Activated CD4-positive, alpha-beta memory T cell treated with anti-CD3 and anti-CD28 coated beads for 36 hours (primary cell): ENCODE measurements at regions not wholly inside any gene's neighbourhood (a gene's known extent, or its start where the extent isn't known, plus 50 kb on each side); places are given as distances from the start of the nearest gene placed in this dataset.
"Not testable (repeated sequence)": the region's sequence is repeated elsewhere in the genome, so short reads cannot be mapped to it uniquely, and the experiment has no call there.

ENCODE experiments used
- CTCF ChIA-PET: fragments of 350-600 bp; sonication (Branson Sonifier 250); formaldehyde crosslinking; loops from one replicate; lab custom pipeline; 2021; ENCODE audit warnings: antibody characterized with exemption, inconsistent platforms; lab: Charles Lee
- POLR2A ChIA-PET: fragments of 350-600 bp; sonication (Branson Sonifier 250); formaldehyde crosslinking; loops from one replicate; lab custom pipeline; 2021; ENCODE audit warnings: antibody characterized with exemption; lab: Charles Lee
- DNase-seq: peaks from one replicate; pipeline ENCODE4 v3.0.0-alpha.2; 2020
- H3K27ac Mint-ChIP-seq: one replicate; pipeline ENCODE4 v1.8.0; 2021; ENCODE audit warnings: mixed read lengths
- H3K27me3 Mint-ChIP-seq: one replicate; pipeline ENCODE4 v1.8.0; 2021; ENCODE audit warnings: mixed read lengths
- H3K36me3 Mint-ChIP-seq: one replicate; pipeline ENCODE4 v1.8.0; 2021; ENCODE audit warnings: mixed read lengths
- H3K4me1 Mint-ChIP-seq: one replicate; pipeline ENCODE4 v1.8.0; 2021; ENCODE audit warnings: low read depth, mixed read lengths
- H3K4me3 Mint-ChIP-seq: one replicate; pipeline ENCODE4 v1.8.0; 2021; ENCODE audit warnings: mild to moderate bottlenecking, mixed read lengths
- H3K9me3 Mint-ChIP-seq: one replicate; pipeline ENCODE4 v1.8.0; 2021; ENCODE audit warnings: mixed read lengths
- intact Hi-C: fragments of 100-400 bp; cut with micrococcal nuclease; formaldehyde crosslinking; loops from one replicate; pipeline ENCODE4 v1.15.1; 2023

GRCh38 chr17:55983096-55983495, 170.2 kb upstream of the ANKFN1 start:
- Mint-ChIP-seq H3K9me3 (no peaks in the 10 kb centered on the region), H3K27ac (no peak overlapping the region), H3K4me1 (no peaks in the 10 kb centered on the region), H3K27me3 (peaks cover 5% of the 10 kb centered on the region), H3K4me3 (no peak overlapping the region), H3K36me3 (no peaks in the 10 kb centered on the region)
- no peak for DNase-seq
- intact Hi-C loops, result no loop called here
- CTCF ChIA-PET, result no interaction called here
- POLR2A ChIA-PET, result interaction anchor here (0.6 kb wide), 1 partner anchor 10 kb away, joined by 4 read pairs; no protein-coding TSS in a partner anchor

GRCh38 chr17:55986817-55987216, 166.5 kb upstream of the ANKFN1 start:
- intact Hi-C loops, result no loop called here
- Mint-ChIP-seq H3K27me3 (peaks cover 3% of the 10 kb centered on the region), H3K9me3 (peaks cover under 1% of the 10 kb centered on the region), H3K27ac (no peak overlapping the region), H3K4me3 (no peak overlapping the region), H3K4me1 (no peaks in the 10 kb centered on the region), H3K36me3 (no peaks in the 10 kb centered on the region)
- DNase-seq, result no peak
- CTCF ChIA-PET, result no interaction called here
- POLR2A ChIA-PET, result no interaction called here

- CTCF ChIA-PET, result no interaction called here
- no peak overlapping the region for H3K27ac Mint-ChIP-seq
- H3K9me3 Mint-ChIP-seq, result peaks cover 16% of the 10 kb centered on the region
- H3K4me1 Mint-ChIP-seq, result no peaks in the 10 kb centered on the region
- H3K36me3 Mint-ChIP-seq, result no peaks in the 10 kb centered on the region
- no peak overlapping the region for H3K4me3 Mint-ChIP-seq
- intact Hi-C loops, result no loop called here
- no peak for DNase-seq
- POLR2A ChIA-PET, result no interaction called here
- H3K27me3 Mint-ChIP-seq, result peaks cover 2% of the 10 kb centered on the region
Observed at GRCh38 chr17:55988861-55989260, 164.4 kb upstream of the ANKFN1 start.

GRCh38 chr17:55990332-55991006, 162.8 kb upstream of the ANKFN1 start:
- POLR2A ChIA-PET, result no interaction called here
- DNase-seq, result no peak
- CTCF ChIA-PET, result no interaction called here

GRCh38 chr17:55996826-55997225, 156.4 kb upstream of the ANKFN1 start:
- no peak overlapping the region for H3K27ac Mint-ChIP-seq
- DNase-seq, result no peak
- peaks cover 17% of the 10 kb centered on the region for H3K9me3 Mint-ChIP-seq
- peaks cover 3% of the 10 kb centered on the region for H3K27me3 Mint-ChIP-seq
- CTCF ChIA-PET, result no interaction called here
- H3K4me3 Mint-ChIP-seq, result no peak overlapping the region
- no peaks in the 10 kb centered on the region for H3K36me3 Mint-ChIP-seq
- no peaks in the 10 kb centered on the region for H3K4me1 Mint-ChIP-seq
- POLR2A ChIA-PET, result no interaction called here
- intact Hi-C loops, result no loop called here

More at GRCh38 chr17:55990332-55991006, 162.8 kb upstream of the ANKFN1 start:
- Mint-ChIP-seq H3K4me3 (no peak overlapping the region), H3K4me1 (no peaks in the 10 kb centered on the region), H3K27ac (no peak overlapping the region), H3K36me3 (no peaks in the 10 kb centered on the region), H3K9me3 (peaks cover 16% of the 10 kb centered on the region), H3K27me3 (peaks cover 2% of the 10 kb centered on the region)
- intact Hi-C loops, result no loop called here

- peaks cover 2% of the 10 kb centered on the region for H3K9me3 Mint-ChIP-seq
- H3K4me1 Mint-ChIP-seq, result no peaks in the 10 kb centered on the region
- DNase-seq, result no peak
- H3K4me3 Mint-ChIP-seq, result no peak overlapping the region
- H3K36me3 Mint-ChIP-seq, result no peaks in the 10 kb centered on the region
- H3K27me3 Mint-ChIP-seq, result peaks cover 7% of the 10 kb centered on the region
- intact Hi-C loops, result no loop called here
- ChIA-PET CTCF (no interaction called here), POLR2A (no interaction called here)
- no peak overlapping the region for H3K27ac Mint-ChIP-seq
Observed at GRCh38 chr17:56000411-56000810, 152.9 kb upstream of the ANKFN1 start.

- H3K36me3 Mint-ChIP-seq, intact Hi-C loops, H3K4me1 Mint-ChIP-seq, H3K27ac Mint-ChIP-seq, H3K4me3 Mint-ChIP-seq, H3K27me3 Mint-ChIP-seq, POLR2A ChIA-PET, CTCF ChIA-PET, DNase-seq, H3K9me3 Mint-ChIP-seq: not testable (repeated sequence)
Observed at GRCh38 chr17:56002656-56003055, 150.6 kb upstream of the ANKFN1 start.

GRCh38 chr17:56009795-56010651, 143.3 kb upstream of the ANKFN1 start:
- POLR2A ChIA-PET, result no interaction called here
- no peak overlapping the region for H3K4me3 Mint-ChIP-seq
- peaks cover 3% of the 10 kb centered on the region for H3K9me3 Mint-ChIP-seq
- no peak overlapping the region for H3K27ac Mint-ChIP-seq
- no peaks in the 10 kb centered on the region for H3K27me3 Mint-ChIP-seq
- no peak for DNase-seq
- intact Hi-C loops, result no loop called here
- no peaks in the 10 kb centered on the region for H3K4me1 Mint-ChIP-seq
- no peaks in the 10 kb centered on the region for H3K36me3 Mint-ChIP-seq
- CTCF ChIA-PET, result no interaction called here

- H3K4me3 Mint-ChIP-seq, result no peak overlapping the region
- intact Hi-C loops, result no loop called here
- no peak for DNase-seq
- H3K27me3 Mint-ChIP-seq, result no peaks in the 10 kb centered on the region
- ChIA-PET CTCF (no interaction called here), POLR2A (no interaction called here)
- H3K9me3 Mint-ChIP-seq, result peaks cover 3% of the 10 kb centered on the region
- H3K27ac Mint-ChIP-seq, result no peak overlapping the region
- no peaks in the 10 kb centered on the region for H3K4me1 Mint-ChIP-seq
- no peaks in the 10 kb centered on the region for H3K36me3 Mint-ChIP-seq
Observed at GRCh38 chr17:56011406-56012131, 141.7 kb upstream of the ANKFN1 start.

GRCh38 chr17:56018211-56018610, 135.1 kb upstream of the ANKFN1 start:
- CTCF ChIA-PET, result no interaction called here
- intact Hi-C loops, result no loop called here
- peaks cover 12% of the 10 kb centered on the region for H3K4me1 Mint-ChIP-seq
- DNase-seq, result no peak
- H3K36me3 Mint-ChIP-seq, result no peaks in the 10 kb centered on the region
- peaks cover 17% of the 10 kb centered on the region for H3K27me3 Mint-ChIP-seq
- POLR2A ChIA-PET, result no interaction called here
- H3K9me3 Mint-ChIP-seq, result no peaks in the 10 kb centered on the region
- no peak overlapping the region for H3K4me3 Mint-ChIP-seq
- no peak overlapping the region for H3K27ac Mint-ChIP-seq

- no peak overlapping the region for H3K4me3 Mint-ChIP-seq
- CTCF ChIA-PET, result no interaction called here
- POLR2A ChIA-PET, result no interaction called here
- H3K9me3 Mint-ChIP-seq, result no peaks in the 10 kb centered on the region
- H3K36me3 Mint-ChIP-seq, result no peaks in the 10 kb centered on the region
- H3K4me1 Mint-ChIP-seq, result peaks cover 19% of the 10 kb centered on the region
- intact Hi-C loops, result no loop called here
- DNase-seq, result no peak
- peaks cover 17% of the 10 kb centered on the region for H3K27me3 Mint-ChIP-seq
- H3K27ac Mint-ChIP-seq, result no peak overlapping the region
Observed at GRCh38 chr17:56020369-56020768, 132.9 kb upstream of the ANKFN1 start.

- no peak for DNase-seq
- intact Hi-C loops, result no loop called here
- Mint-ChIP-seq H3K27ac (no peak overlapping the region), H3K36me3 (no peaks in the 10 kb centered on the region), H3K4me3 (no peak overlapping the region), H3K9me3 (no peaks in the 10 kb centered on the region), H3K4me1 (peaks cover 19% of the 10 kb centered on the region), H3K27me3 (peaks cover 17% of the 10 kb centered on the region)
- ChIA-PET CTCF (no interaction called here), POLR2A (no interaction called here)
Observed at GRCh38 chr17:56021681-56022190, 131.5 kb upstream of the ANKFN1 start.
